ENCODE measurements at regions not wholly inside any gene's neighbourhood (a gene's known extent, or its start where the extent isn't known, plus 50 kb on each side); places are given as distances from the start of the nearest gene placed in this dataset.

DNA sequence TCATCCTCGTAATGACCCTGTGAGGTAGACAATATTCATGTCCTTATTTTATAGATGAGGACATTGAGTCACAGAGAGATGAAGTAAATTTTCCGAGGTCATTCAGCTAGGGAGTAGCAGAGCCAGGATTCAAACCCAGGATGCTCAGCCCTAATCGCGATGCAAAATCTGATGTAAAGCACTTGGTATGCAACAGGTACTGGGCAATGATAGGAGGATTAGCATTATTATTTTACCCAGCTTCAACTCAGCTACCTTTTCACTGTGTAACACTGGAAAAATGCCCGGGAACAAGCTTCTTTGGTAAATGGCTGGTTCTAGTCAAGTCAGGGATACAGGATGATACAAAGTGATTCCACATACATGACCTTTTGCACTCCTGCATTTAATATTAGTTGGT, 88.7 kb downstream of the ATP1A1 start:
- TF ChIP-seq RAD21 (IDR thresholded peaks at IDR 0.05; ENCODE audit: low read length) (no peak), ELF1 (IDR thresholded peaks at IDR 0.05) (no peak), FOXJ3 (CRISPR knock-in tag; IDR thresholded peaks at IDR 0.05) (no peak), YY1 (IDR thresholded peaks at IDR 0.05; ENCODE audit: low read depth) (no peak), NFIC (IDR thresholded peaks at IDR 0.05; ENCODE audit: borderline replicate concordance) (no peak), POLR2AphosphoS5 (IDR thresholded peaks at IDR 0.05; ENCODE audit: low read depth, low read length) (no peak), EP300 (IDR thresholded peaks at IDR 0.05; ENCODE audit: borderline replicate concordance in 1 of 2, low read depth in 1 of 2, low read length in 1 of 2) (no peak), FOSL2 (IDR thresholded peaks at IDR 0.05; ENCODE audit: borderline replicate concordance, low read depth) (no peak), SMC3 (IDR thresholded peaks at IDR 0.05; ENCODE audit: low read depth, low read length) (no peak), FOXM1 (IDR thresholded peaks at IDR 0.05; ENCODE audit: low read depth) (no peak), RXRA (IDR thresholded peaks at IDR 0.05; ENCODE audit: borderline replicate concordance, low read depth) (no peak), NRF1 (IDR thresholded peaks at IDR 0.05; ENCODE audit: low read depth, low read length) (no peak), RCOR1 (IDR thresholded peaks at IDR 0.05; ENCODE audit: low read length) (no peak), JUND (IDR thresholded peaks at IDR 0.05) (no peak), GABPA (IDR thresholded peaks at IDR 0.05; ENCODE audit: low read depth) (no peak)
- TF ChIP-seq, protein P1, sequence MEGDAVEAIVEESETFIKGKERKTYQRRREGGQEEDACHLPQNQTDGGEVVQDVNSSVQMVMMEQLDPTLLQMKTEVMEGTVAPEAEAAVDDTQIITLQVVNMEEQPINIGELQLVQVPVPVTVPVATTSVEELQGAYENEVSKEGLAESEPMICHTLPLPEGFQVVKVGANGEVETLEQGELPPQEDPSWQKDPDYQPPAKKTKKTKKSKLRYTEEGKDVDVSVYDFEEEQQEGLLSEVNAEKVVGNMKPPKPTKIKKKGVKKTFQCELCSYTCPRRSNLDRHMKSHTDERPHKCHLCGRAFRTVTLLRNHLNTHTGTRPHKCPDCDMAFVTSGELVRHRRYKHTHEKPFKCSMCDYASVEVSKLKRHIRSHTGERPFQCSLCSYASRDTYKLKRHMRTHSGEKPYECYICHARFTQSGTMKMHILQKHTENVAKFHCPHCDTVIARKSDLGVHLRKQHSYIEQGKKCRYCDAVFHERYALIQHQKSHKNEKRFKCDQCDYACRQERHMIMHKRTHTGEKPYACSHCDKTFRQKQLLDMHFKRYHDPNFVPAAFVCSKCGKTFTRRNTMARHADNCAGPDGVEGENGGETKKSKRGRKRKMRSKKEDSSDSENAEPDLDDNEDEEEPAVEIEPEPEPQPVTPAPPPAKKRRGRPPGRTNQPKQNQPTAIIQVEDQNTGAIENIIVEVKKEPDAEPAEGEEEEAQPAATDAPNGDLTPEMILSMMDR (IDR thresholded peaks at IDR 0.05): no peak
- TF ChIP-seq, protein P2, sequence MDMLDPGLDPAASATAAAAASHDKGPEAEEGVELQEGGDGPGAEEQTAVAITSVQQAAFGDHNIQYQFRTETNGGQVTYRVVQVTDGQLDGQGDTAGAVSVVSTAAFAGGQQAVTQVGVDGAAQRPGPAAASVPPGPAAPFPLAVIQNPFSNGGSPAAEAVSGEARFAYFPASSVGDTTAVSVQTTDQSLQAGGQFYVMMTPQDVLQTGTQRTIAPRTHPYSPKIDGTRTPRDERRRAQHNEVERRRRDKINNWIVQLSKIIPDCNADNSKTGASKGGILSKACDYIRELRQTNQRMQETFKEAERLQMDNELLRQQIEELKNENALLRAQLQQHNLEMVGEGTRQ (IDR thresholded peaks at IDR 0.05; ENCODE audit: borderline replicate concordance, low read depth, low read length): no peak
- TF ChIP-seq, protein P3, sequence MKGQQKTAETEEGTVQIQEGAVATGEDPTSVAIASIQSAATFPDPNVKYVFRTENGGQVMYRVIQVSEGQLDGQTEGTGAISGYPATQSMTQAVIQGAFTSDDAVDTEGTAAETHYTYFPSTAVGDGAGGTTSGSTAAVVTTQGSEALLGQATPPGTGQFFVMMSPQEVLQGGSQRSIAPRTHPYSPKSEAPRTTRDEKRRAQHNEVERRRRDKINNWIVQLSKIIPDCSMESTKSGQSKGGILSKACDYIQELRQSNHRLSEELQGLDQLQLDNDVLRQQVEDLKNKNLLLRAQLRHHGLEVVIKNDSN (IDR thresholded peaks at IDR 0.05; ENCODE audit: borderline replicate concordance, low read depth): no peak
- TF ChIP-seq, protein P4, sequence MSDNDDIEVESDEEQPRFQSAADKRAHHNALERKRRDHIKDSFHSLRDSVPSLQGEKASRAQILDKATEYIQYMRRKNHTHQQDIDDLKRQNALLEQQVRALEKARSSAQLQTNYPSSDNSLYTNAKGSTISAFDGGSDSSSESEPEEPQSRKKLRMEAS (IDR thresholded peaks at IDR 0.05; ENCODE audit: low read depth): no peak
- TF ChIP-seq, protein P5, sequence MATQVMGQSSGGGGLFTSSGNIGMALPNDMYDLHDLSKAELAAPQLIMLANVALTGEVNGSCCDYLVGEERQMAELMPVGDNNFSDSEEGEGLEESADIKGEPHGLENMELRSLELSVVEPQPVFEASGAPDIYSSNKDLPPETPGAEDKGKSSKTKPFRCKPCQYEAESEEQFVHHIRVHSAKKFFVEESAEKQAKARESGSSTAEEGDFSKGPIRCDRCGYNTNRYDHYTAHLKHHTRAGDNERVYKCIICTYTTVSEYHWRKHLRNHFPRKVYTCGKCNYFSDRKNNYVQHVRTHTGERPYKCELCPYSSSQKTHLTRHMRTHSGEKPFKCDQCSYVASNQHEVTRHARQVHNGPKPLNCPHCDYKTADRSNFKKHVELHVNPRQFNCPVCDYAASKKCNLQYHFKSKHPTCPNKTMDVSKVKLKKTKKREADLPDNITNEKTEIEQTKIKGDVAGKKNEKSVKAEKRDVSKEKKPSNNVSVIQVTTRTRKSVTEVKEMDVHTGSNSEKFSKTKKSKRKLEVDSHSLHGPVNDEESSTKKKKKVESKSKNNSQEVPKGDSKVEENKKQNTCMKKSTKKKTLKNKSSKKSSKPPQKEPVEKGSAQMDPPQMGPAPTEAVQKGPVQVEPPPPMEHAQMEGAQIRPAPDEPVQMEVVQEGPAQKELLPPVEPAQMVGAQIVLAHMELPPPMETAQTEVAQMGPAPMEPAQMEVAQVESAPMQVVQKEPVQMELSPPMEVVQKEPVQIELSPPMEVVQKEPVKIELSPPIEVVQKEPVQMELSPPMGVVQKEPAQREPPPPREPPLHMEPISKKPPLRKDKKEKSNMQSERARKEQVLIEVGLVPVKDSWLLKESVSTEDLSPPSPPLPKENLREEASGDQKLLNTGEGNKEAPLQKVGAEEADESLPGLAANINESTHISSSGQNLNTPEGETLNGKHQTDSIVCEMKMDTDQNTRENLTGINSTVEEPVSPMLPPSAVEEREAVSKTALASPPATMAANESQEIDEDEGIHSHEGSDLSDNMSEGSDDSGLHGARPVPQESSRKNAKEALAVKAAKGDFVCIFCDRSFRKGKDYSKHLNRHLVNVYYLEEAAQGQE (IDR thresholded peaks at IDR 0.05; ENCODE audit: low read depth, low read length): no peak
- no peak overlapping the region for H3K9ac ChIP-seq
- CTCF ChIA-PET: interaction anchor here (1.8 to 3.4 kb wide), 3 partner anchors 13 to 323 kb away, joined by 3 to 16 read pairs (median 7); no protein-coding TSS in a partner anchor

More for the DNA sequence above, 88.7 kb downstream of the ATP1A1 start:
- Histone ChIP-seq H2AFZ (ENCODE audit: low read depth) (no peak overlapping the region), H3K27ac (ENCODE audit: low read depth in 2 of 2, low read length in 1 of 2) (no peak overlapping the region), H3K4me2 (no peak overlapping the region), H3K9me2 (no peaks in the 10 kb centered on the region), H3K9me3 (no peaks in the 10 kb centered on the region), H3K36me3 (replicated peaks in 1 of 2; ENCODE audit: control insufficient read depth in 1 of 2, insufficient read depth in 2 of 2, low read length in 1 of 2) (no peaks in the 10 kb centered on the region), H3F3A (replicated peaks; ENCODE audit: insufficient read depth) (no peaks in the 10 kb centered on the region), H3K79me2 (ENCODE audit: insufficient read depth) (no peaks in the 10 kb centered on the region), H3K4me3 (ENCODE audit: low read depth in 2 of 2, low read length in 1 of 2) (no peak overlapping the region), H4K20me1 (ENCODE audit: insufficient read depth) (no peaks in the 10 kb centered on the region), H3K27me3 (ENCODE audit: insufficient read depth) (no peaks in the 10 kb centered on the region; the same call in 1 of the 2 replicates), H3K4me1 (ENCODE audit: control insufficient read depth in 1 of 2, insufficient read depth in 2 of 2, low read depth in 1 of 2, low read length in 1 of 2) (peaks cover 0 to 7% of the 10 kb centered on the region in 2 experiments; a peak in 3 of 4 replicates)
- POLR2A ChIA-PET: no interaction called here
- DNase-seq: no peak
- WGBS (ENCODE audit: low lambda C conversion rate): 67% methylated on average over 5 of the region's 5 CpGs

Measured in SK-N-SH (cell line).